HG03354 (cell line): ENCODE measurements at regions not wholly inside any gene's neighbourhood (a gene's known extent, or its start where the extent isn't known, plus 50 kb on each side); places are given as distances from the start of the nearest gene placed in this dataset.
"Not testable (repeated sequence)": the region's sequence is repeated elsewhere in the genome, so short reads cannot be mapped to it uniquely, and the experiment has no call there.

ENCODE experiments used
- ATAC-seq: cut with Tn5 transposase; IDR thresholded peaks from one replicate; pipeline ENCODE4 v1.9.1; 2021; ENCODE audit warnings: mild to moderate bottlenecking; ENCODE audit not compliant: unreplicated experiment, poor library complexity, severe bottlenecking

GRCh38 chr4:125262502-125262901 lies 52.3 kb upstream of the FAT4 start:
- no peak for ATAC-seq

GRCh38 chr4:125262079-125262478 lies 52.7 kb upstream of the FAT4 start:
- ATAC-seq = no peak

GRCh38 chr4:125254106-125254505 lies 60.6 kb upstream of the FAT4 start:
- ATAC-seq = no peak

DNA sequence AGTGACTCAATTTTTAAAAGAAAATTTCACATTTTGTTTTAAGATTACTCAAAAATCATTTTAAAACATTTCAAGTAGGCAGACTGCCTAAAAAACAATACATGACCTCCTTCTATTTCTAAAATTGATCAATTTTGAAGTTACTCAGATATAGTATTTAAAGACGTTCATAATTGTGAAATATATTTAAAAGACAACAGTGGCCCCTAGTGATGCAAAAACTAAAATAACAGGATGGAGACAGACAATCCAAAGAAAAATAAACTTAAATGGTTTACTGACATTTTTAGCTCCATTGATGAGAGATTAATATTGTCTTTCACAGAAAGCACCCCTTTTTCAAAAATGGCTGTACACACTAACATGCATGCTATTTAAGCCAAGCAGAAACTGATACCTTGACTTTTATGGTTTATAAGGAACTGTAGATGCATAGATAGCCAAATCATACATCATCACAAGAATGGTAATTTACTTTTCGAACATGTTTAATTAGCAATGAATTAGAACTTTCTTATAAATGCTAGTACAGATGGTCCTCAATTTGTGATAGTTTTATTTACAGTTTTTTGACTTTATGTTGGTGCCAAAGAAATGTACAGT lies 69.8 kb upstream of the FAT4 start:
- ATAC-seq = no peak

DNA sequence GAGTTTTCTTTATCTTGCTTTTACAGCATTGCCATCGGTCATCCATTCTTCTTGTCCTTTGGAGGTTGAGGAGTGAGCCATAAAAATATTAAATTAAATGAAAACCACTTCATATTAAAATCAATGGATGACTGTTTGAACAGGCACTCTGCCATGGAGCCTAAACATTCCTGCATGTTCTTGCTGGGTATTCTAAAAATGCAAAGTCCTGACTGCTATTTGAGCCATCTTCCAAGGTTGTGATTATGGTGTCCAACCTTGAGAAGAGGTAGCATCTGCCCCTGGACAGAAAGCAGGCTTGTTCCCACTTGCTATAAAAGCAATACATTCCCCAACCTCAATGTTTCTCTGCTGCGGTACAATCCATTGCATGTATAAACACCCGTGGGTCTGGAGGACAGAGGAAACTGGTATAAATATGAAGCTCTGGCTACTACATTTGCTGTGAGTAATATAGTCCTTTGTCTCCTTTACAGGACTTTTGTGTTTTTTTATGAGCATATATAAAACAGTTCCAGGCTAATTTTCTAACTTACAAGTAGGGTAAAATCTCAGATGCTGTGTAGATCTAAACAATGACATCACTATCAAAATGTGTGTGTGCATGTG lies 70.9 kb upstream of the FAT4 start:
- no peak for ATAC-seq

DNA sequence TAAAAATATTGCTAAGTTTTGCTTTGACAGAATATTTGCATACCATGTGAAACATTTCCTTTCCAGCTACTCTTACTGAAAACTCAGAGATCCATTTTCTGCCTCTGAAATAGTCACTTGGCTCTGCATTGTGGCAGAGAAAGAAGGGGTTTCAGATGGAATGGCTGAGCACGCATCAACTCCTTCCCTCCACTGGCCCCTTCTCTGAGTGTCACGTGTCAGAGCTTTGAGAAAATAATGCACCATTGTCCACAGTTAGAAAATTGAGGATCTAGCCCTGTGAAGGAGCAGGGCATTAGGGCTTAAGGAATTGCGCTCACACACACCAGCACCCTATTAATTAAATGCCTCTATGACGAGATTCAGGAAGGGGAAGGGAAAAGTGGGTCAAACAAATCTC lies 78.8 kb upstream of the FAT4 start:
- ATAC-seq = no peak

- ATAC-seq = no peak
Observed at GRCh38 chr4:125231661-125232060, 83.1 kb upstream of the FAT4 start.

DNA sequence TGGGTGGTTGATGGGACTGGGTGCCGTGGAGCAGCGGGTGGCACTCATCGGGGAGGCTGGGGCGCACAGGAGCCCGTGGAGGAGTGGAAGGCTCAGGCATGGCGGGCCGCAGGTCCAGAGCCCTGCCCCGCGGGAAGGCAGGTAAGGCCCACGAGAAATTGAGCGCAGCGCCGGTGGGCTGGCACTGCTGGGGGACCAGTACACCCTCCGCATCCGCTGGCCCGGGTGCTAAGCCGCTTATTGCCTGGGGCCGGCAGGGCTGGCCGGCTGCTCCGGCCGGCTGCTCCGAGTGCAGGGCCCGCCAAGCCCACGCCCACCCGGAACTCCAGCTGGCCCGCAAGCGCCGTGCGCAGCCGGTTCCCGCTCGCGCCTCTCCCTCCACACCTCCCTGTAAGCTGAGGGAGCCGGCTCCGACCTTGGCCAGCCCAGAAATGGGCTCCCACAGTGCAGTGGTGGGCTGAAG lies 85.1 kb upstream of the FAT4 start:
- no peak for ATAC-seq

DNA sequence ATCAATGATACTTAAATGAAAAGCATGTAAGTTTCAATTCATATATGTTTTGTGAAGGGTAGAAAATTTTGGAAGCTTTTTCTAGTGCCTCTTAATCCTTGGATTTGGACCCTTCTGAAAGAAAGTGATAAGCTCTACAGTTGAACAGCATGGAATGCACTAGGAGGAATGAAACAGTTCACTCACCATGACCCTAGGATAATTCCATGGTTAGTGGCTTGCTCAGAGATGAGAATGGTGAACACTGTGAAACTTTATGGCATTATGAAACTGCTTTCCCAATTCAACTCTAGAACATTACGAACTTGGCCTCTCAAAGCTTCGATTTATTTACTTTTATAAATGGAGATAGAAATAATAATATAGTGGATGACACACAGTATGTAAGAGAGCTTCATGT lies 88.9 kb upstream of the FAT4 start:
- ATAC-seq = no peak

- no peak for ATAC-seq
Observed at GRCh38 chr4:125200556-125200955, 114.2 kb upstream of the FAT4 start.

DNA sequence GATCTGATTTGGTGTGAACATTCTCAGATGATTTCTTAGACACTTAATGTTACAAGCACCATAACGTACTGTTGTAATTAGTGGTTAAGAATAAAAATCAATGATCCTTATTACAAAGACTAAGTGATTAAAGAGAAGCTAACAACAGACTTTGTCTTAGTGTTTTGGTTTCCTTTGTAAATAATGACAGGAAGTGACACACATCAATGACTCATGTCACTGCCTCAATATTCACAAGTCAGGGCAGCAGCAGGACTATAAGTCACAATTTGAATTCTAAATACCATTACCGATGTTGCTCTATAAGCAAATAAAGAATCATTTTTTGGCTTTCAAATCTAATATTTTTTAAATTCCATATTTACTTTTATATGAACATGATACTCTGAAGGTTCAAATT lies 115.8 kb upstream of the FAT4 start:
- ATAC-seq = no peak

GRCh38 chr4:125191874-125192459 lies 122.8 kb upstream of the FAT4 start:
- not testable (repeated sequence) for ATAC-seq

GRCh38 chr4:125191232-125191631 lies 123.5 kb upstream of the FAT4 start:
- ATAC-seq = no peak

GRCh38 chr4:125187226-125188176 lies 127.3 kb upstream of the FAT4 start:
- ATAC-seq = no peak

DNA sequence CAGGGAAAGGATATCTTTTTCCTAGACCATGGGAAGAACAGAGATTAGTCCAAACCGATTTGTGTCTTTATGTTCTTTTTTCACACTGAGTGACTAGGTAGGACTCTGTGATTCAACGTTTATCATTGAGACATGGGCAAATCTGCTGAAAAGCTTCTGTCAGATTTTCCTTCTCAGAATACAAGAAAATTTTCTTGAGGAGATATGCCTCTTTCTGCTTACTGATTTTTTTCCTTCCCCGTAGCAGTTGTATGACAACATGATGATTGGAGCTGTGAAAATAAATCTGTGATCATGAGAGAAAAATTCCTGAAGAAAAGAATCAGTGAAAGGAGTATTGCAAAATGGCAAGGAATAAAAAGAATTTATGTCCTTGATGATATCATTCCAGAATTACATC lies 130.6 kb upstream of the FAT4 start:
- no peak for ATAC-seq

- ATAC-seq = no peak
Observed at GRCh38 chr4:125181804-125182203, 133.0 kb upstream of the FAT4 start.

DNA sequence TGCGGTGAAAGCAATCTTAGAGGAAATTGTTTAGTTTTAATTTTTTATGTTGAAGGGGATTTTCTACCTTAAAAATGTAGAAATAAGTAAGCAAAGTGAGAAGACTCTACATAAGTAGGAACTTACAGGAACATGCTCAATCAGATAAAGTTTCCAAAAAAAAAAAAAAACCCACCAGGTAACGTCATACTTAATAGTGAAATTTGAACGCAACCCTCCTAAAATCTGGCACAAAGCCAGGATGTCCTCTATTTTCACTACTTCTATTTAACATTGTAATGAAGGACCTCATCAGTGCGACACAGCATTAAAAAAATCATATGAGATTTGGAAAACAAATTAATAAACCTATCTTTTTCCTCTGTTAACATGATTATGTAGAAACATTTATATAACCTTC lies 135.0 kb upstream of the FAT4 start:
- no peak for ATAC-seq

DNA sequence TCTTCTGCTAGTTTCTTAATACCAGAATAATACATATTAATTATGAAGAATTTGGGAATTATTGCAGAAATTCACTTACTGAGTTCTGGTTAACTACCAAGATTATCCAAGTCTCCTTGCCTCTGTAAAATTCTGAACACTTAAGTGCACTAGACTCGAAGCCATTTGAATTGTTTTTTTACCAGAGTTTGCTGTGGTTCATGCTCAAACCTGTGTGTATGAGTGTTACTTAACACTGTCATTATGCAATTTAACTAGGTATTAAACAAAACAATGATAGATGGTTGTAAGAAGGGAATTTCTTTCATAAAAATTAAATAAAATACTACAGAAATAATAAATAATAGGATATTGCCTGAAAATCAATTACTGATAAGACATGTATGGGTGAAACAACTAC lies 145.6 kb upstream of the FAT4 start:
- ATAC-seq = no peak

GRCh38 chr4:125168531-125168930 lies 146.2 kb upstream of the FAT4 start:
- ATAC-seq = no peak

GRCh38 chr4:125166012-125166411 lies 148.7 kb upstream of the FAT4 start:
- not testable (repeated sequence) for ATAC-seq
